NCI-H524 treated with DMSO at 0.1 percent for 48 hours (cell line): ENCODE measurements at regions not wholly inside any gene's neighbourhood (a gene's known extent, or its start where the extent isn't known, plus 50 kb on each side); places are given as distances from the start of the nearest gene placed in this dataset.
A peak's percentile ranks its signal among the peaks of the same experiment; 100 is the strongest.

ENCODE experiments used
- DNase-seq: peaks from one replicate; lab custom pipeline; 2025; lab: John Stamatoyannopoulos, UW

DNA sequence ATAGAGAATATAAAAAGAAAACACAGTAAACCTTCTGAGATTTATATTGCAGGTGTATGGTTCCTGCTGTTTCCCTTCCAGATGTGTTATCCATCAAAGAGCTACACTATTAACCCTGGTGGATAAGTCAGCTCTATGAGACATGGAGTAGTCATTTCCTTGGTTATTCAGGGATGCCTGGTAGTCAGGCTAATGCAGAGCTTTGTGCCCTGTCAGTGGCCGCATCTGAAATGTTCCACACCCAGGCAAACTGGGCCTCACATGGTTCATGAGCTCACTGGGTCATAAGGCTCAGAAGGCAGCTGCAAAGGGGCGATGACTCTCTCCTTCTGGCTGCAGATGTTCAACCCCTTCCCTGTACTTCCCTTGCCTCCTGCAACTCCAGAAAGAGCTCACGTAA, 473.6 kb downstream of the EPHA7 start:
- no peak for DNase-seq

GRCh38 chr6:92944132-92944531, 475.2 kb downstream of the EPHA7 start:
- DNase-seq: no peak

DNA sequence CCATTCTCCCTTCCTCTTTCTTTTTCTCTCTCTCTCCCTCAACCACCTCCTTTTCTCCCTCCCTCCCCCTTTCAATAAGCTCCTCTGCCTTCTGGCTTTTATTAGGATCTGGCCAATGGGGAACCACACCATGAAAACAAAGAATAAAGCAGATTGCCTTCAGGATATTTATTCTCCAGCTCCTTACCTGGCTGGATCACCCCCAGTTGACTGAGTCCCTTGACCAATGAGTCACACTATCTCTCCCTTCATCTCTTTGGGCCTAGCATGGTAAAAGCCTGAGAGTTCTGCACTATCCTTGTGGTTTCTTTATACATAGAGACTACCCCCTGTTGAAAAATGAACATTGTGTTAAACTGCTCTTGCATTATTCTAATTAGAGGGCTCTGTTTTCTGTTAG, 476.8 kb downstream of the EPHA7 start:
- no peak for DNase-seq

- DNase-seq: no peak
Observed at GRCh38 chr6:92934625-92935024, 484.7 kb downstream of the EPHA7 start.

- no peak for DNase-seq
Observed at GRCh38 chr6:92930171-92930570, 489.2 kb downstream of the EPHA7 start.

DNA sequence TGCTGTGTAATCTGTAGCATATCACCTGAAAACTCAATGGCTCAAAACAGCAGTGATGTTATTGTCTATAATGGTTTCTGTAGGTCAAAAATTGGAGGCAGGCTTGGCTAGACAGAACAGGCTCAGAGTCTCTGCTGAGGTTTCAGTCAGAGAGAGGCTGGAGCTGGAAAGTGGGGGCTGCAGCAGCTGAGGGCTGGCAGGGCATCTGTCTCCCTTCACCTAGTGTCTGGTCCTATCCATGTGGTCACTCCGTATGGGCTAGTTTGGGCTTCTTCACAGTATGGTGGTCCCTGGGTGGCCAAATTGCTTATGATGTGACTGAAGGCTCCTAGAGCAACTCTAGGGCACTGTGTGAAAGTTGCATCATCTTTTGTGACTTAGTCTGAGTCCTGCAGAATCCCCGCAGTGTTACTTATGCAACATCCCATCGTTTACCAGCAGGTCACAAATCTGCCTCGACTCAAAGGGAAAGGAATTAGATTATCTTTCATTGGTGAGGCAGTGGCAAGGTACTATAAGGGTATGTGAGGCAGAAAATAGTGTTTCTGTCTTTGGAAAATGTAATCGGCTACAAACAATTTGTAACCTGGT, 497.0 kb downstream of the EPHA7 start:
- DNase-seq: no peak

DNA sequence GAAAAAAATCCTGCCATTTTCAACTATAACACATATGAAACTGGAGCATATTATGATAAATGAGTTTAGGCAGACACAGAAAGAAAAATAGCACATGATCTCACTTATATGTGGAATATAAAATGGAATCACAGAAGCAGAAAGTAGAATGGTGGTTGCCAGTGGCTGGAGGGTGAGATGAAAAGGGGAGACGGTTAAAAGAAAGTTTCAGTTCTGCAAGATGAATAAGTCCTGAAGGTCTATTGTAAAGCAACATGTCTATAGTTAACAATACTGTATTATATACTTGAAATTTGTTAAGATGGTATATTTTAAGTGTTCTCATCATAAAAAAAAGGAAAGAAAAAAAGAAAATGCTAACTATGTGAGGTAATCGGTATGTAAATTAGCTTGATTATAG, 503.9 kb downstream of the EPHA7 start:
- DNase-seq: no peak

DNA sequence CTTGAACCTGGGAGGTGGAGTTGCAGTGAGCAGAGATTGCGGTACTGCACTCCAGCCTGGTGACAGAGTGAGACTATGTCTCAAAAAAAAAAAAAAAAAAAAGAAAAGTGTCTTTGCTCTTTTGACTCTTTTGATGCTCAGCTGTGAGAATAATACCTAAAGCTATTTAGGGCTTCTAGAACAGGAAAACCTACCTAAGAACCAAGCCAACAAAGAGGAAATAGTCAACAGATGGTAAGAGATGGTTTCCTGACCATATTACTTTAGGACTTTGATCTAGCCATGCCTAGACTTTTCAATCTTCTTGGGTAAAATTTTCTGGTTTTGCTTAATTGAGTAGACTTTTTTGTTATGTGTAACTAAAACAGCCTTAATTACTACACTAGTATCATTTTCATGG, 508.1 kb downstream of the EPHA7 start:
- no peak for DNase-seq

DNA sequence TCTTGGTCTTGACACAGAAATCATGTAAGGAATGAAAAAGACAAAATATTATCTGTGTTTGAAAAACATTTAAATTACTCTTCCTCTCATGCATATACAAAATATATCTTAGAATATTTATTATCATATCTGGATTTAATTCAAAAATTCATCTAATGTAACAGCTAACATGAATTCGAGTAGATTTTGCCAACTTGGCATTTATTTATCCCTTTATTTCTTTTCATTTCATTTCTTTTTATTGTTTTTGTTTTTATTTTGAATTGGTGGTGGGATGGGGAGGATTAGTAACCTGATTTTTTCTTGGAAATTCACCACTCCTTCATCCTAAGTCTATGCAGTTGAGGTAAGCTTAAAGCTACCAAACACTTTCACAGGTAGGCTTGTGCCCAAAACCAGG, 508.7 kb downstream of the EPHA7 start:
- DNase-seq: no peak

DNA sequence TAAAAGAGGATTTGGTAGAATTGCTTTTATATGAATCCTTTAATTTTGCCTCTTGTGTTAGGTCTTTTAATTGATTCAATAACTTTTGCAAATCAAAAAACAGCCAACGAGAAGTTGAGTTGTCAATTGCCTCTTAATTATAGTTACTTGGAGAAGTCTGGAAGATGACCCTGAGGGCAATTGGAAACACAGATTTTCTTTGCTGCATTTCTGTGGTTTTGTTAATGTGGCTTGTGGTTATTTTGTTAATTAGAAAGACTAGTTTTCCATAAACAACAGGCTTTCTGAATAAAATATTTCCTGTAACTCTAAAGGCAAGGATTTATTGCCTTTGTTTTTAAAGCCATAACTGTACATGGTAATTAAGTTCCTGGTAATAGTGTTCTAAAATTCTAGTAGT, 513.0 kb downstream of the EPHA7 start:
- DNase-seq: no peak

DNA sequence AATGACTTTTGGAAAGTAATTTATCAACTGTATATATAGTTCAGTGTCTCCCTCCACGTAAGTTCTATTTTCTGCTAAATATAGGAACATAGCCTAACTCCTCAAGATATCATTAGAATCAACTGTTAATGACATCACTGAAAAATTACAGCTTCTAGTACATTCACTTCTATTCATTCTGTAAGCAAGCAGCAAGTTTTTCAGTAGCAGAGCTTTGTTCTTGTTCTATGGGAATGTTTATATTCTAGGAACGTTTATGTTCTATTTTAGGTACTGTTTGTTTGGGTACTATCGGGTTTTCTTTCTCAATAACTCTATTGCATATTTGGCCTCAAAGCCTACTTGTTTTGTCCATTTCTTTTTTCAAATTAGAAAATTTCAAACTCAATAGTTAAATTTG, 525.6 kb downstream of the EPHA7 start:
- DNase-seq: no peak

- DNase-seq: no peak
Observed at GRCh38 chr6:92892626-92893170, 526.7 kb downstream of the EPHA7 start.

- DNase-seq: peak; percentile 99
Observed at GRCh38 chr6:92888316-92888715, 531.0 kb downstream of the EPHA7 start.

- peak; percentile 81 for DNase-seq
Observed at GRCh38 chr6:92887871-92888270, 531.5 kb downstream of the EPHA7 start.

- no peak for DNase-seq
Observed at GRCh38 chr6:92879526-92879925, 539.8 kb downstream of the EPHA7 start.

- no peak for DNase-seq
Observed at GRCh38 chr6:92864966-92865555, 554.3 kb downstream of the EPHA7 start.

DNA sequence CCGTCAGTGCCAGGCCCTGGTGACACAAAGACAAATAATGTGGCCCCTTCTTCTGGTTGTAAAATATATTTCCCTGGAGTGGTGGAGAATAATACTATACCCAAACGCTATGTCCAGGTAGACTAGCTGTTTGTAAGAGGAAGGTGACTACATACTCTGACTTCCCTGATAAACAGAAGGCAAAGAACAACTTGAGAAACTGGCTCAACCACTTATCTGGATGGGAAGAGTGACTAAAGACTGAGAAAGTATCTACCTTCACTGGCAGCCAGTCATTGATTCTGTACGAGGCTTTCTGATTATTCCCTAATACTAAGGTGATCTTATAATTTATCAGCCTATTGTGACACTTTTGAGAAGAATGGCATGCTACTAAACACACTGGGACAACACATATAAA, 569.7 kb downstream of the EPHA7 start:
- DNase-seq: no peak

DNA sequence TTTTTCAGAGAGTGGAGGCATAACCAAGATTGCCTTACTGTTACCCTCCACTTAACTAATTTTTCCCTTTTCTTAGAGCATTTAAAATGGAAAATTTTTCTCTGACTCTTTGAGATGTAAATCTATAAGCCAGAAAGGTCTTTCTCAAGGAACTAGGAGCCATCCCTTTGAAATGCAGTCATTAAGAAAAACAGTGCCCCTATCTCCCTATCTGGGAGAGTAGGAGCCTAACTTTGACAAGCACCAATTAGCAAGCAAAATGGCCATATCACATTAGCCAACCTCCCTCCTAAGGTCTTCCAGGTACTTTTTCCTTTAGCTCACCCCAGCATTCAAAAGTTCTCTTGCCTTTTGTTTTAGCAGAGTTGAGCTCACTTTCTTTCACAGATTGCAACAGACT, 570.5 kb downstream of the EPHA7 start:
- no peak for DNase-seq

DNA sequence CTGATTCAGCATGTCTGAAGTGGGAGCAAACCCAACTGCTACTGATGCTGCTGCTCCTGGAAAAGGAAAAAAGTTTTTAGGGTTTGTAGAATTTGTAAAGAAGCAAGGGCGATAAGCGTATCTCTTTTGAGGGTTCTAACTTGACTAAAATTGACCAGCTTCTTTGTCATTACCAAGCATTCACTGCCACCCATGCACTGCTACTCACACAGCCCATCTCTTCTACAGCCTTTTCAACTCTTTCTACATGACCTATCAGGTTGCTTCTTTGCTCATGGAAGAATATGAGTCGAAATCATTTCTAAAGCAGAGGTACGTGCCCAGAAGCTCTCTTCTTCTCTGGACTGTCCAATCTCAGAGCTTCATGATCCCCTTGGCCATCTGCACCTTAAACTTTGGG, 570.9 kb downstream of the EPHA7 start:
- no peak for DNase-seq

DNA sequence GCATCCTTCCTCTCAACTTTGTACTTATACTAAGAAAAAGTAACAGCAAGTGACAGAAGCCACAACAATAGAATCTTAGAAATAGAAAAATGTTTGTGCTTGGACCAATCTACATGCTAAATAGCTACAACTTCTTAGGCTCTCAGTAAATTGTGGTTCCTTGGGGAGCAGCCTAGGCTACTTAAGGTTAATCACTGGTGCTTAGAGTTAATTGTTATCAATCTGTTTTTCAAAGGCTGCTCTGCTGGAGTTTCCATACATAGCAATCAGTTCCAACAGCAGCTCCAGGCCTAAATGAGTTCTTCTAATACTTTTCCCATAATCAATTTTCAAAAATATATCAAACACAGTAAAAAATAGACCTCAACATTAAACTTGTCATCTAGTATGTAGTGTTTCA, 571.4 kb downstream of the EPHA7 start:
- DNase-seq: no peak

- DNase-seq: no peak
Observed at GRCh38 chr6:92840246-92840930, 579.0 kb downstream of the EPHA7 start.

DNA sequence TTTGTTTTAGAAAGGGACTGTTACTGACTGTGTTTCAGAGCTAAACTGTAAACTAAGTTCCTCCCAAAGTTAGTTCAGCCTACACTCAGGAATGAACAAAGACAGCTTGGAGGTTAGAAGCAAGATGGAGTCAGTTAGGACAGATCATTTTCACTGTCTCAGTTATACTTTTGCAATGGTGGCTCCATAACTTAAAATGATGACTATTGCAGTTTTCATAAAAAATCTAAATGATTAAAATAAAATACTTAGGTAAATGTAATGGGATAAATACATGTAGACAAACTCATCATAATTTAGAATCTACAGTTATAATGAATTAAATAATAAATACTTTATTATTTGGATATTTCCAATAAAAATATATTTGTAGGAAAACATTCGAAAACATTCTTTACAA, 590.6 kb downstream of the EPHA7 start:
- DNase-seq: no peak

- DNase-seq: no peak
Observed at GRCh38 chr6:92827104-92827503, 592.3 kb downstream of the EPHA7 start.

- DNase-seq: no peak
Observed at GRCh38 chr6:92826633-92827032, 592.7 kb downstream of the EPHA7 start.
